ENCODE measurements at regions not wholly inside any gene's neighbourhood (a gene's known extent, or its start where the extent isn't known, plus 50 kb on each side); places are given as distances from the start of the nearest gene placed in this dataset.

- TF ChIP-seq POLR2A (IDR thresholded peaks at IDR 0.05) = no peak
- no peak for TF ChIP-seq CTCF (IDR thresholded peaks at IDR 0.05)
Measured at GRCh38 chr15:88401996-88402656, 65.1 kb downstream of the MRPL46 start.
